Astrocyte (in vitro differentiated cells and primary cell): ENCODE measurements at regions not wholly inside any gene's neighbourhood (a gene's known extent, or its start where the extent isn't known, plus 50 kb on each side); places are given as distances from the start of the nearest gene placed in this dataset.

Source experiments
- EZH2 ChIP-seq: IDR thresholded peaks from 2 replicates; pipeline ENCODE4 v1.6.1; 2012; ENCODE audit warnings: mild to moderate bottlenecking, low read length, inconsistent platforms; ENCODE audit not compliant: insufficient read depth
- TF ChIP-seq, protein P1 (sequence below): IDR thresholded peaks from 2 replicates; pipeline ENCODE4 v1.5.1; 2011; ENCODE audit warnings: low read depth, mild to moderate bottlenecking, inconsistent platforms, low read length, moderate library complexity; ENCODE audit not compliant: insufficient read depth

DNA sequence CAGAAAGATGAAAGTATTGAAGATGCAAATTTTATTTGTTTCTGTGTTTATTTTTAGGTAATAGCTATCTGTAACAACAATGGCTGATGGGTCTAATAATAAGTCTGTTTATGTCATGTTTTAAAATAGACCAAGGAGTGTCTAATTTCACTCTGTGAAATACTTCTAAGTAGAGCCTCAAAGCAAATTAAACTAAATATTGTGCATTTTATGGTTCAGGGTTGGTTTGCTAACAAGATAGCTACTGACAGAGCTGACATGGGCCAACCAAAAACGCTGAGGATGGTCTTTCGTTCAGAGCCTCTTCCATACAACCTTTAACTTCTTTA lies 437.6 kb upstream of the CTSO start:
- TF ChIP-seq, protein P1, sequence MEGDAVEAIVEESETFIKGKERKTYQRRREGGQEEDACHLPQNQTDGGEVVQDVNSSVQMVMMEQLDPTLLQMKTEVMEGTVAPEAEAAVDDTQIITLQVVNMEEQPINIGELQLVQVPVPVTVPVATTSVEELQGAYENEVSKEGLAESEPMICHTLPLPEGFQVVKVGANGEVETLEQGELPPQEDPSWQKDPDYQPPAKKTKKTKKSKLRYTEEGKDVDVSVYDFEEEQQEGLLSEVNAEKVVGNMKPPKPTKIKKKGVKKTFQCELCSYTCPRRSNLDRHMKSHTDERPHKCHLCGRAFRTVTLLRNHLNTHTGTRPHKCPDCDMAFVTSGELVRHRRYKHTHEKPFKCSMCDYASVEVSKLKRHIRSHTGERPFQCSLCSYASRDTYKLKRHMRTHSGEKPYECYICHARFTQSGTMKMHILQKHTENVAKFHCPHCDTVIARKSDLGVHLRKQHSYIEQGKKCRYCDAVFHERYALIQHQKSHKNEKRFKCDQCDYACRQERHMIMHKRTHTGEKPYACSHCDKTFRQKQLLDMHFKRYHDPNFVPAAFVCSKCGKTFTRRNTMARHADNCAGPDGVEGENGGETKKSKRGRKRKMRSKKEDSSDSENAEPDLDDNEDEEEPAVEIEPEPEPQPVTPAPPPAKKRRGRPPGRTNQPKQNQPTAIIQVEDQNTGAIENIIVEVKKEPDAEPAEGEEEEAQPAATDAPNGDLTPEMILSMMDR: no peak
- no peak for TF ChIP-seq EZH2
